GM19351 (cell line): ENCODE measurements at regions not wholly inside any gene's neighbourhood (a gene's known extent, or its start where the extent isn't known, plus 50 kb on each side); places are given as distances from the start of the nearest gene placed in this dataset.

Experiments used
- ATAC-seq: cut with Tn5 transposase; IDR thresholded peaks from one replicate; pipeline ENCODE4 v1.9.1; 2021; ENCODE audit warnings: mild to moderate bottlenecking, moderate library complexity; ENCODE audit not compliant: unreplicated experiment

- no peak for ATAC-seq
Observed at GRCh38 chr4:22030881-22031280, 82.3 kb upstream of the KCNIP4 start.

DNA sequence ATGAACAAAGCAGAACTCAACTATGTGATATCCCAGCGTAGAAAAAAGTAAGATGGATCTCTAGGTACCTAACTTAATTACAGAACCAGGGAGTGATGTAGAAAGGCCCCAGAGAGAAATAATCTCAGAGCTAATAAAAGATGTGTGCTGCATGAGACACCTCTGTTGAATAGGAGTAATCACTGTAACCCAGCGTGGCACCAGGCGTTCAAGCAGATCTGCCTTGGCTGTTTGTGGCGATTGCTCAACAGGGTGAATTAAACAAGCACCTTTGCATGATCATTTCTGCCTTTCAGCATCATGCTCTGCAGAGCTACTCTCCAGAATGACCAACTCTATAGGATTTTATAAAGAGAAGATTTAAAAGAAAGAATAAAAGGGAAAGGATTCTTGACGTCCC, 81.7 kb upstream of the KCNIP4 start:
- no peak for ATAC-seq

DNA sequence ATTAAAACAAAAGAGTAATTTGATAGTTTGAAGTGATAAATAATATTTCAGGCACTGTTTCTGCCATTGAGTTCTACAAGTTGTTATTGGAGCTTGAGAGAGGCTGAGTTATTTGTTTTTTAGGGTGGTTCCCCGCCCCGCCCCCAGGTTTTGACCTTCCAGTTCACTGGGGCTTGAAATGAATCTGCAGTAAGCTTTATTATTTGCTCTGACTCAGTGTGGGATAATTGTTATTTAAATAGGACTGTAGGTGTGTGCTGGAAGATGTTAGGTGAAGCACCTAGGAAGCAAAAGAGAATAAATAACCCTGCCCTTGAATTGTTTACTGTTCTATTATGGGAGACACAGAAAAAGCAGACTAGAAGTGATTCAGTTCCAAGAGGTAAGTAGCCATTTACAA, 81.2 kb upstream of the KCNIP4 start:
- no peak for ATAC-seq

DNA sequence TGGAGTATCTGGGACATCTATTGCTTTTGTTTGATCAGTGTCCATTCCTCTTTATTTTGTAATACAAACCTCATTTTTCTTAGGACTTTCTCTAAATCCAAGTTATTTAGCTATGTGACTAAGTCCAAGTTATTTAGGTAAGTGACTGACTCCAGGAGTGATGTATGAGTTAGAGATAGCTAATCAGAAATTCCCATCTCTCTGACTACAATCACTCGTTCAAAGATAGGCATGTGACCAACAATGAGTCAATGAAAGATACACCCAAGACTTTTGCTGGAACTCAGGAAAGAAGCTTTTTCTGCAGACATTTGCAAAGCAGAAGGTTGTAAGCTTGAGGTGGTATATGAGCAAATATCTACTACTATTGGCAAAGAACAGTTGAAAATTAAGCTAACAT, 72.5 kb upstream of the KCNIP4 start:
- ATAC-seq = no peak

DNA sequence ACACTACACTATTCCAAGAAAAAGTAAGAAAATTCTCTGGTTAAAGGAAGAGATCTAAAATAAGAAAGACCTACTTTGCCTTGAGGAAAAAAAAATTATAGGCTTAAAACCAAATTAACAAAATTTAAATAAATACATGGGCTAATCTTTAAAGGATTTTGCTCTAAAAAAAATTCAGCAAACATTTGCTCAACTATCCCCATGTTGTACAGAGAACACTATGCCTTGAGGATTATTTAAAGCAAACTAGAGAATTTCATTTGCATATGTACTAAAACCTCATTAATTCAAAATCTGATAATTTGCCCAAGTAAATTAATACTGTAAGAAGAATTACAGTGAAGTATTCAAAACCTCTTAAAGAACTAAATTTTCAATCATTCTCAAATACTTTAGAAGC, 71.6 kb upstream of the KCNIP4 start:
- no peak for ATAC-seq

DNA sequence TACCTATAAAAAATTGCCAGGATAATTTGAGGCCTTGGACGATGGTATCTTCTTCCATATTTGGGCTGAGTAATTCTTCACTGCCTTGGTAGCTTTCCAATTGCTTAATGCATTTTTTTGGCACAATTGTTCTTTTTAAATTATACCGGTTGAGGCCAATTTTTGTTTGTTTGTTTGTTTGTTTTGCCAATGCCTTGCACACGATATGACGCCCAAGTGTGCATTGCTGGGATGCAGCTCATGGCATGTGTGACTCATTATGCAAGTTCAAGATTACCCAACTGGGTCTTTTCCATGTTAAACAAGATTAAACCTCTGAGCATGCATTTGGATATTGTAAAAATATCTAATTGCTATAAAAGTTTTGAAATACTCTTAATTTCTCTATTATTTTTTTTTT, 71.1 kb upstream of the KCNIP4 start:
- no peak for ATAC-seq

DNA sequence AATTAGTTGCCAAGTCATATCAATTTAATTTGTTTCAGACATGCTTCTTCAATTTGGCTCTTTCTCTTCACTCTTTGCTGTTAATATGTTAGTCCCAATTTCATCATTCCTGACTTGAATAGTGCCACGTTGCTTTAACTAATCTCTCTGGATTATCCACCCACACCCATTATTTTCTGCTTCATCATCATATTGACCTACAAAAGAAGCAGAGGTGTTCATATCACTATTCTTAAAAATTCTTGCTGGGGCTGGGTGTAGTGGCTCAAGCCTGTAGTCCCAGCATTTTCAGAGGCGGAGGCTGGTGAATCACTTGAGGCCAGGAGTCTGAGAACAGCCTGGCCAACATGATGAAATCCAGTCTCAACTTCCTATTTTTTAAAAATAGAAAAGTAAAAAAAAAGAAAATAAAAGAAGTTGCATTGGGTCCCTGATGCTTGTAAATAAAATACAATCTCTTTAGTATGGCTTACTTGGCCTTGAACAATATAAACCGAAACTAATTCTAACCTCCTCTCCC, 65.7 kb upstream of the KCNIP4 start:
- ATAC-seq = no peak

- no peak for ATAC-seq
Observed at GRCh38 chr4:22003878-22004277, 55.3 kb upstream of the KCNIP4 start.
